HG03064 (cell line): ENCODE measurements at regions not wholly inside any gene's neighbourhood (a gene's known extent, or its start where the extent isn't known, plus 50 kb on each side); places are given as distances from the start of the nearest gene placed in this dataset.

ENCODE experiments used
- ATAC-seq: cut with Tn5 transposase; IDR thresholded peaks from one replicate; pipeline ENCODE4 v1.9.1; 2021; ENCODE audit warnings: low read depth; ENCODE audit not compliant: unreplicated experiment

- no peak for ATAC-seq
Measured at GRCh38 chr2:16860627-16861026, 195.0 kb upstream of the CYRIA start.

GRCh38 chr2:16855183-16855582 lies 189.5 kb upstream of the CYRIA start:
- no peak for ATAC-seq

- ATAC-seq = no peak
Measured at GRCh38 chr2:16853088-16853487, 187.5 kb upstream of the CYRIA start.

- ATAC-seq = no peak
Measured at GRCh38 chr2:16852651-16853050, 187.0 kb upstream of the CYRIA start.

- no peak for ATAC-seq
Measured at GRCh38 chr2:16851126-16851525, 185.5 kb upstream of the CYRIA start.

GRCh38 chr2:16840496-16841172 lies 175.0 kb upstream of the CYRIA start:
- ATAC-seq = no peak

- no peak for ATAC-seq
Measured at GRCh38 chr2:16832910-16833309, 167.3 kb upstream of the CYRIA start.

GRCh38 chr2:16828828-16829160 lies 163.2 kb upstream of the CYRIA start:
- ATAC-seq = no peak

- ATAC-seq = no peak
Measured at GRCh38 chr2:16828044-16828827, 162.6 kb upstream of the CYRIA start.

GRCh38 chr2:16824472-16824871 lies 158.8 kb upstream of the CYRIA start:
- ATAC-seq = no peak

GRCh38 chr2:16821692-16822091 lies 156.1 kb upstream of the CYRIA start:
- no peak for ATAC-seq

- no peak for ATAC-seq
Measured at GRCh38 chr2:16818203-16818556, 152.5 kb upstream of the CYRIA start.

GRCh38 chr2:16817305-16818202 lies 151.9 kb upstream of the CYRIA start:
- ATAC-seq = no peak

GRCh38 chr2:16816522-16816921 lies 150.9 kb upstream of the CYRIA start:
- ATAC-seq = no peak

GRCh38 chr2:16816016-16816415 lies 150.4 kb upstream of the CYRIA start:
- no peak for ATAC-seq

- ATAC-seq = no peak
Measured at GRCh38 chr2:16813593-16813992, 148.0 kb upstream of the CYRIA start.

GRCh38 chr2:16798472-16798871 lies 132.8 kb upstream of the CYRIA start:
- no peak for ATAC-seq

- ATAC-seq = no peak
Measured at GRCh38 chr2:16791496-16791895, 125.9 kb upstream of the CYRIA start.

- ATAC-seq = no peak
Measured at GRCh38 chr2:16785149-16785548, 119.5 kb upstream of the CYRIA start.

GRCh38 chr2:16784652-16785051 lies 119.0 kb upstream of the CYRIA start:
- ATAC-seq = no peak

- ATAC-seq = no peak
Measured at GRCh38 chr2:16777123-16777870, 111.7 kb upstream of the CYRIA start.
